Neural progenitor cell (in vitro differentiated cells): ENCODE measurements at regions not wholly inside any gene's neighbourhood (a gene's known extent, or its start where the extent isn't known, plus 50 kb on each side); places are given as distances from the start of the nearest gene placed in this dataset.

Experiments
- CTCF ChIP-seq: fragments of 200-600 bp; sonication (generic); IDR thresholded peaks from 2 replicates; pipeline ENCODE4 v1.5.1; 2017; ENCODE audit warnings: antibody characterized with exemption, mild to moderate bottlenecking
- EZH2 ChIP-seq: fragments of 200-600 bp; sonication (generic); IDR thresholded peaks from 2 replicates; pipeline ENCODE4 v1.6.1; 2017; ENCODE audit warnings: antibody characterized with exemption, mild to moderate bottlenecking, moderate library complexity

GRCh38 chr4:178196751-178197374, 754.6 kb upstream of the AGA start:
- TF ChIP-seq CTCF = no peak
- TF ChIP-seq EZH2 = no peak
